Ovary (tissue), 3 donors: ENCODE measurements at regions not wholly inside any gene's neighbourhood (a gene's known extent, or its start where the extent isn't known, plus 50 kb on each side); places are given as distances from the start of the nearest gene placed in this dataset.

Source experiments
- CTCF ChIP-seq, 3 donors: fragments of 450-650 bp in 2 of 3; fragments of 200-600 bp in 1 of 3; IDR thresholded peaks; one replicate each; pipeline versions ENCODE4 v1.5.1 to v1.8.0; 2016 to 2022; ENCODE audit warnings: antibody characterized with exemption in 3 of 3, mild to moderate bottlenecking in 1 of 3
- POLR2A ChIP-seq: fragments of 450-650 bp; IDR thresholded peaks from one replicate; pipeline ENCODE4 v1.6.1; 2017; ENCODE audit warnings: antibody characterized with exemption, mild to moderate bottlenecking, moderate library complexity
- donor health status: DM: no; HTN: no; CAD: no.

GRCh38 chr10:113473851-113474250 lies 79.0 kb upstream of the HABP2 start:
- TF ChIP-seq CTCF (IDR thresholded peaks at IDR 0.05) (no peak), POLR2A (no peak)
